Fibroblast of skin of right biceps (primary cell): ENCODE measurements at regions not wholly inside any gene's neighbourhood (a gene's known extent, or its start where the extent isn't known, plus 50 kb on each side); places are given as distances from the start of the nearest gene placed in this dataset.

ENCODE experiments used
- DNase-seq: peaks from one replicate; pipeline ENCODE4 v3.0.0-alpha.2; 2013

GRCh38 chr13:80126389-80127068, 214.4 kb downstream of the SPRY2 start:
- DNase-seq: no peak

DNA sequence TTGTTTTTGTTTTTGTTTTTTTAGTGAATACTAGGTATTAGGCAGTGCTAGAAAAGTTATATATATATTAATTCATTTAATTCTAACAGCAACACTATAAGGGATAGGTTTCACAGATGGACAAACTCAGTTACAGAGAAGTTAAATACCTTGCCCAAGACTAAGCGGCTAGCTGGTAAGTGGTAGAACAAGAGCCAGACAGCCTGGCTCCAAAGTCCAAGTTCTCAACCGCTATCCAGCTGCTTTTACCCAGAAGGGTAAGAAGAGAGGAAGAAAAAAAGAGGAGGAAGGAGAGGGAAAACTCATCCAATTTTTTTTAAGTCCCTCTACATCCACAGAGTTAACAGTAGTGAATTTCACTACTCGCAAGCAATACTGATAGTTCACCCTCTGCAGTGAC, 217.0 kb downstream of the SPRY2 start:
- no peak for DNase-seq

GRCh38 chr13:80121038-80121437, 219.9 kb downstream of the SPRY2 start:
- no peak for DNase-seq

- DNase-seq: no peak
Observed at GRCh38 chr13:80118506-80118905, 222.4 kb downstream of the SPRY2 start.

- DNase-seq: no peak
Observed at GRCh38 chr13:80118099-80118498, 222.8 kb downstream of the SPRY2 start.

GRCh38 chr13:80117515-80117914, 223.4 kb downstream of the SPRY2 start:
- DNase-seq: no peak

- peak; percentile 76 for DNase-seq
Observed at GRCh38 chr13:80116107-80116506, 224.8 kb downstream of the SPRY2 start.

DNA sequence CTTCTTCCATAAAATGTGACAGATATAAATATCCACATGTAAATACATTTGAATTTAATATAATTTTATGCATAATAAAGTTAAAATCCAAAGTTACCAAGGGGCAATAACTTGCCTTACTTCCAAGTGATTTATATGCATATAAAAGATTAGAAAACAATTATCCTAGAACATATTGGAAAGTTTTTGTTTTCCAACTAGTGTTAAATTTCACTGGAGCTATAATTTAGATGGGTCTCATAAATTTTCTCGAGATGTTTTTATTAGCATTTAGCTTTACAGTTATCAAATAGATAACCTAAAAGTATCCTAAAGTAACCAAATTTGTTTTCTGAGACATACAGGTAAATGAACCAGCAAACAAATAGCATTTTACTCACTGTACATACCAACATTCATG, 225.3 kb downstream of the SPRY2 start:
- no peak for DNase-seq

GRCh38 chr13:80113714-80114454, 227.0 kb downstream of the SPRY2 start:
- no peak for DNase-seq

- DNase-seq: no peak
Observed at GRCh38 chr13:80109303-80109702, 231.6 kb downstream of the SPRY2 start.

GRCh38 chr13:80105350-80105749, 235.6 kb downstream of the SPRY2 start:
- peak; percentile 21 for DNase-seq

GRCh38 chr13:80101040-80101439, 239.9 kb downstream of the SPRY2 start:
- no peak for DNase-seq

DNA sequence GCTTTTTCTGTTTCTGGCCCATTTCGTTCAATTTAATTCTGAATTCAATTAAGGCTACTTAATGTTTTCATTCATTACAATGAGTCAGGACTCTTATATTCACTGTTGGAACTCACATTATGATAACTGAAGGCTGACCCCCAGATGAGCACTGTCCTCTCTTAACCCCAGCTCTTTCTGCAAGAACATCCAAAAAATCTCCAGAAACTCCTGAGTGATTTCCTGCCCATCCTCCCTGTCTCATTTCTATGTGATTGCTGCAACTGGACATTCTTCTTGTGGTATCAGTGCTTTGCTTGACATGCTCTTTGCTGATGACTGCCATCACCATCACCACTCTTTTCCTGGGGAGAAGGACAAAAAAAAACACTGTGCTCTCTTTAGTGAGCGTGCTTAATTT, 240.3 kb downstream of the SPRY2 start:
- DNase-seq: peak; percentile 84

GRCh38 chr13:80097561-80097960, 243.4 kb downstream of the SPRY2 start:
- DNase-seq: no peak

- DNase-seq: peak; percentile 15
Observed at GRCh38 chr13:80096383-80096782, 244.5 kb downstream of the SPRY2 start.

DNA sequence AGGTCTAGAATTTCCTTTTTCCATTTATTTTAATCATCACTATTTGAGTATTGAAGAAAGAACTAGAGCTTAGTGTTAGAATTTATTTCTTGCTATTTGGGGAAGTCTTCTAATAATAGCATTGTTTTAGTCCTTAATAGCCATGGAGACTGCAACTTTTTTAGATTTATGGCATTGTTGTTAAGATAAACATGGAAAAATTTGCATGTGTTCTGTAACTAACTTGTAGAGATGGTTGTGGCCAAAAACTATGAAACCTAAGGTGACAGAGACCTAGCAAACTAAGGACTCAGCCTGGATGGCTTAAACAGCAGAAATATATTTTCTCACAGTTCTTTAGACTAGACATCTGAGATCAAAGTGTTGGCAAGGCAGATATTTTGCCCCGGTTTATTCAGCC, 246.4 kb downstream of the SPRY2 start:
- DNase-seq: no peak

DNA sequence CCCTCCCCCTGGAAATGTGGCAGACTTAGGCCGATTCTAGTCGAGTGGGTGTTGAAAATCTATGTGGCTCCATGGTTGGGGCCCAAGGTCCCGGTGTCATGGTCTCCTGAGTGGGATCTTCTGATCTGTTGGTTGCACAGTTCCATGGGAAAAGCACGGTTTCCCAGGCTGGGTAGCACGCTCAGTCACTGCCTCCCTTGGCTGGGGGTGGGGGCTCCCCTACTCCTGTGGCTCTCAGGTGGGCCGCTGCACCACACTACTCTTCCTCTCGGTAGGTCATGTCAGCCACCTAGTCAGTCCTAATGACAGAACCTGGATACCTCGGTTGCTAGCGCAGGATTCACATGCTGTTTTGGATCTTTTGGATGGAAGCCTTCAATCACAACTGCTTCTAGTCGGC, 247.0 kb downstream of the SPRY2 start:
- DNase-seq: no peak

GRCh38 chr13:80086304-80086721, 254.6 kb downstream of the SPRY2 start:
- DNase-seq: peak; percentile 11

DNA sequence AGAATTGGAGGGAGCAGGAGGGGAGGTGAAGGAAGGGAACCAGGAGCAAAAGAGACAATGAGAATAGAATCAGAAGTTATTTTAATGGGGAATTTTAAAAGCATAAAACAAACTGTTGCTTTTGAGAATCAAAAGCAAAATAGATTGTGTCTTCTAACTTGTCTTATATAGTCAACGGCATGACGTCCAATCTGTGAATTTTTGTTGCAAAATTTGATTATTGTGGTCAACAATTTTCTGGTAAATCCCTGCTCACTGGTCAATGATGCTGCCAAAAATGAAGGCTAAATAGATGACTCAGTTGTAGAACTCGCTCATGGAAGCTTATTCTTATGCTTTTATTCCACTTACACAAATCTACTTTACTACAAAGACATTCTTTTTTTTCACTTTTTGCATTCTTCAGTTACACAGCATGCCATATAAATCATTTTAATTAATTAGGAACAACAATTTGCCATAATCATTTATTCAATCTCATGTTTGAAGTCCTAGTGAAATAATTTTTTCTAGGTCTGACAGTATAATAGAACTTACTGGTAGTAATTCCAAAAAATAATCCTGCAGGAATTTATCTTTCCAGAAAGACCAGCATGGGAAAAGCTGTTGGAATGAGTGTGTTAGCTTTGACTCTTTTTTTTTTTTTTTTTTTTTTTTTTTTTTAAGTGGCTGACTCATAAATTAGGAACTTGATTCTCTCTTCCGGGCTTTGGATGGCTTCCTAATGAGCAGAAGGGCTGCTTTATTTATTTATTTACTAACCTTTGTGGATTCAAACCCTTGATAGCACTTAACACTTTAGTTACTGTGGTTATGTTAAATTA, 256.9 kb downstream of the SPRY2 start:
- DNase-seq: peak; percentile 97

GRCh38 chr13:80083081-80083852, 257.7 kb downstream of the SPRY2 start:
- peak; percentile 52 for DNase-seq

DNA sequence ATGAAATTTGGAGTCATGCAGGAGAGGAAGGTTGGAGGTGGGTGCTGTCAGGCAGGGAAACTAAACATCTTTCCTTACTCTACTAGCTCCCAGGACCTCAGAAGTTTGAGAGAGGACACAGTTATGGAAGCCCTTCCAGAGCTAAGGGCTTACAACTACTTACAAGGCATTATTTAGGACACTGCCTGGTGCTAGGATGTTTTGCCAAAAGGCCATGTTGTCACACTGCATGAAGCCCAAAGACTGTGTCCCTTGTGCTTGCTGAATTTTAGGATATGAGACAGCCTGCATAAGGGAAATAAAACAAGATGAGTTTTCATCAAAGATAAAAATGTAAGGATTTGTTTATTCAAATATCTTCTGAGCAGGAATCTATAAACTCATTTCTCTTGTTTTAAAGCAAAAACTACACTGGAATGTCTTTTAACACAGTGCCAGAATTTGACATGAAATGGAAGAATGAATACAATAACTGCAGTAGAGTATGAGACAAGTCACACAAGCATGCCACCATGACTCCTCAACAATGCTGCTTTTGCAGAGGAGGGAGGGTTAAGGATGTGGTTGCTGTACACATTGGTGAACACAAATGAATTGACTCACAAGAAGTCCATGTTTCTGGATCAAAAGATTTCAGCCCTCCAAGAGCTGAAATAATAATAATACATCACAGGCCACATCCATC, 258.4 kb downstream of the SPRY2 start:
- DNase-seq: peak; percentile 84

GRCh38 chr13:80074811-80075210, 266.1 kb downstream of the SPRY2 start:
- no peak for DNase-seq
